SKM-1 treated with dmso at 0.1 percent for 144 hours (cell line): ENCODE measurements at regions not wholly inside any gene's neighbourhood (a gene's known extent, or its start where the extent isn't known, plus 50 kb on each side); places are given as distances from the start of the nearest gene placed in this dataset.

Source experiments
- DNase-seq: peaks from one replicate; lab custom pipeline; 2025; ENCODE audit not compliant: unreplicated experiment; lab: John Stamatoyannopoulos, UW

- peak; percentile 36 for DNase-seq
Measured at GRCh38 chr1:234975941-234976860, 152.4 kb downstream of the TOMM20 start.

- DNase-seq: peak; percentile 97
Measured at GRCh38 chr1:234975122-234975940, 153.3 kb downstream of the TOMM20 start.

- DNase-seq: no peak
Measured at GRCh38 chr1:234973426-234974250, 155.0 kb downstream of the TOMM20 start.

GRCh38 chr1:234972411-234973191 is 156.0 kb downstream of the TOMM20 start:
- no peak for DNase-seq

- DNase-seq: no peak
Measured at GRCh38 chr1:234971586-234972297, 156.9 kb downstream of the TOMM20 start.

- DNase-seq: no peak
Measured at GRCh38 chr1:234970731-234971476, 157.7 kb downstream of the TOMM20 start.

GRCh38 chr1:234970401-234970730 is 158.3 kb downstream of the TOMM20 start:
- no peak for DNase-seq

GRCh38 chr1:234969581-234970400 is 158.8 kb downstream of the TOMM20 start:
- no peak for DNase-seq

- no peak for DNase-seq
Measured at GRCh38 chr1:234969011-234969441, 159.6 kb downstream of the TOMM20 start.

- no peak for DNase-seq
Measured at GRCh38 chr1:234968451-234968850, 160.2 kb downstream of the TOMM20 start.

GRCh38 chr1:234967121-234967520 is 161.5 kb downstream of the TOMM20 start:
- DNase-seq: no peak

GRCh38 chr1:234965111-234965510 is 163.5 kb downstream of the TOMM20 start:
- DNase-seq: peak; percentile 49

- no peak for DNase-seq
Measured at GRCh38 chr1:234963904-234964702, 164.5 kb downstream of the TOMM20 start.

GRCh38 chr1:234963180-234963903 is 165.3 kb downstream of the TOMM20 start:
- DNase-seq: peak; percentile 100

GRCh38 chr1:234962340-234962989 is 166.2 kb downstream of the TOMM20 start:
- DNase-seq: peak; percentile 92
